Amniotic stem cell (primary cell): ENCODE measurements at regions not wholly inside any gene's neighbourhood (a gene's known extent, or its start where the extent isn't known, plus 50 kb on each side); places are given as distances from the start of the nearest gene placed in this dataset.
"Not testable (repeated sequence)": the region's sequence is repeated elsewhere in the genome, so short reads cannot be mapped to it uniquely, and the experiment has no call there.

Experiments
- DNase-seq: peaks from one replicate; lab custom pipeline; 2025; lab: John Stamatoyannopoulos, UW

DNA sequence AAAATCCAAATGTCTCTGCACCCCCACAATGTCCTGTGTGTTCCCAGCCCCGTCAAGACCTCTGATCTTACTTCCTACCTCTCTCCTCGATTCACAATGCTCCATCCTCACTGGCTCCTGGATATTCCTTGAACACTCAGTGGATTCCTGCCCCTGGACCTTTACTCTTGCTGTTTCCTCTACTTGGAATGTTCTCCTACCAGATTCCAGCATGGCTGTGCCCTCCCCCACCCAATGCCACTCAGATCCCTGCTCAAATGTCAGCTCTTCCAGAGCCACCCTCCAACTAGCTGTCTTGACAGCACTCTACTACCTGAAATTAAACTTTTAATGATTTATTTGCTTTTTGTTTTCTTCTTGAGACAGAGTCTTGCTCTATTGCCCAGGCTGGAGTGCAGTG, 107.4 kb downstream of the KLF5 start:
- no peak for DNase-seq

DNA sequence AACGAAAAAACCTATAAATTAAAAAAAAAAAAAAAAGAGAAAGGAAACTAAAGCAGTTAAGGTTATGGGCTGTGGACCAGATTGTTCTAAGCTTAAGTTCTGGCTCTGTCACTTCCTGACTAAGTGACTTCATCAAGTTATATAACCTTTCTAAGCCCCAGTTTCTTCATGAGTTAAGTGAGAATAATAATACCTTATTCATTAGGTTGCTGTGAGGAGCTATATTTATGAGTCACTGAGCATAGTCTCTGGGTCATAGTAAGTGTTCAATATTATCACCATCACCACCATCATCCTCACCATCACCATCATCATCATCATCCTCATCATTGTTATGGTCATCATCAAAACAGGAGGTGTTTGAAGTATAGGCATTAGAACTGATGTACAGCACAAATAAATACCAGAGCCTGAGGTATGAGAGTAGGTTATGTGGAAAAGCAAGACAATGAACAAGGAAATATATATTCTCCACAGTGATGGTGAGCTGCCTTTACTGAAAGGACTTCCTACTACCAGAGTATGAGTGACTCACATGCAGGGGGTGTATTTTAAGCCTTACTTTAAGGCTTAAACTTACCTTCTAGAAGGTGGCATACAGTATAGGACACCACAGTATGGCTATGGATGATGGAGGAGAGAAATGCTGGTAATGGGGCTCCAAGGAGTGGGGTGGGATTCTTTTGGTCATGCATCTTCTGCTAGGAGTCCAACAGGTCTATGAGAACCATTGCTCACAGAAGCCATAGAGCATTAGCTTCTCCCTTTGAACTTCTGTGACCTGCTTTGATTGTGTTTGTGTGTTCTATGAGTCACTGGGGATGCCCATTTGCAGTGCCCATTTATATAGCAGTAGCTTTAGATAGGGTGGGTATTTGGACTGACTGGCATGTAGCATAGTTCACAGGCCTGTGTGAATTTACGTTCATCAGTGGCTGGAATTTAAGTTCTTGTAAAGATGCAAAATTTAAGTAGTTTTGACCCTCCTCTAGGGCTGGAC, 104.4 kb downstream of the KLF5 start:
- no peak for DNase-seq

DNA sequence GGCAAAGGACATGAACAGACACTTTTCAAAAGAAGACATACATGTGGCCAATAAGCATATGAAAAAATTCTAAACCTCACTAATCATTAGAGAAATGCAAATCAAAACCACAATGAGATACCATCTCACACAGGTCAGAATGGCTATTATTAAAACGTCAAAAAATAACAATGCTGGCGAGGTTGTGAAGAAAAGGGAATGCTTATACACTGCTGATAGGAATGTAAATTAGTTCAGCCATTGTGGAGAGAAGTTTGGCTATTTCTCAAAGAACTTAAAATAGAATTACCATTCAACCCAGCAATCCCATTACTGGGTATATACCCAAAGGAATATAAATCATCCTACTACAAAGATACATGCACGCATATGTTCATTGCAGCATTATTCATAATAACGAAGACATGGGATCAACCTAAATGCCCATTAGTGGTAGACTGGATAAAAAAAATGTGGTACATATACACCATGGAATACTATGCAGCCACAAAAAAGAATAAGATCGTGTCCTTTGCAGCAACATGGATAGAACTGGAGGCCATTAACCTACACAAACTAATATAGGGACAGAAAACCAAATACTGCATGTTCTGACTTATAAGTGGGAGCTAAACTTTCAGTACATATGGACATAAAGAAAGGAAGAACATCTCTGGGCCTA, 101.7 kb downstream of the KLF5 start:
- DNase-seq, result not testable (repeated sequence)

DNA sequence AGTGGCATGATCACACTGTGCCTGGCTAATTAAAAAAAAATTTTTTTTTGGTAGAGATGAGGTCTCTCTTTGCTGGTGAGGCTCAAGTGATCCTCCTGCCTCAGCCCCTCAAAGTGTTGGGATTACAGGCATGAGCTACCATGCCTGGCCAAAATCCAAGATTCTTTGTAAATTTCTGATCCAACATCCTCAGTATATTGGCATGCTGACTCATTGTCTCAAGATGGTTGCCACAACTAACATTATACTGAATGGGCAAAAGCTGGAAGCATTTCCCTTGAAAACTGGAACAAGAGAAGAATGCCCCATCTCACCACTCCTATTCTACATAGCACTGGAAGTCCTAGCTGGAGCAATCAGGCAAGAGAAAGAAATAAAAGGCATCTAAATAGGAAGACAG, 100.0 kb downstream of the KLF5 start:
- DNase-seq, result no peak

DNA sequence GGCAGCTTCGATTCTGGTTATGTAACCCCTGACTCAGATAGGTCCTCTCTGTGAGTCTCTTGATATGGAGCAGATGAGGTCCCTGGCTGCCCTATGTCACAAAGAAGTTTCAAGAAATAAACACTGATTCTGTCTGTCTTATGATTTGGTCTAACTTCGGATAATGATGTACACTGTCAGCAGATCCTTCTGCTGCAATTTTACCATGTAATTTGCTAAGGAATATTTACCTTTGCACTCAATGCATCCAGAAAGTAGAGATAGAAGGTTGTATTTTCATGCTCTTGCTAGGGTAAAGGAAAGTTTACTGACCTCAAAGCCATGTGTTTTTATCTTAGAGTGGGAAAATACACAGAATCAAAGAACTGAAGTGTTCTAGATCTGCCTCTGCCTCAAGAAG, 98.2 kb downstream of the KLF5 start:
- DNase-seq, result no peak

DNA sequence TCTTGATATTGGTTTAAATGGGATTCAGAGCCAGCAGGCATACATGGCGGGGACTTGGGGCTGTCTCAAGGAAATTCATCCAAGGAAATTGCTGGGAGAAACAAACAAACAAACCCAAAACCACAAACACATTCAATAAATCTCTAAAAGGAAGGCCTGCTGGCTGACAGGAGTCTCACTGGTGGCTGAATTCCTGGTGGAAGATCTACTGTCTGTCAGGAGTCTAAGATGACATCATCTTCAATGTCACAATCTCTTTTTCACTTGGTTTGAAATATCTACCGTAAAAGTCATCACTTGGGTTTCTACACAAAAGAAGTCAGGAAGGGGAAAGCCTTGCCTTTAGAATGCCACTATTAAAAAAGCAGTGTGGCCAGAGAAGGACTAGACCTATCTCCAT, 87.9 kb downstream of the KLF5 start:
- no peak for DNase-seq

DNA sequence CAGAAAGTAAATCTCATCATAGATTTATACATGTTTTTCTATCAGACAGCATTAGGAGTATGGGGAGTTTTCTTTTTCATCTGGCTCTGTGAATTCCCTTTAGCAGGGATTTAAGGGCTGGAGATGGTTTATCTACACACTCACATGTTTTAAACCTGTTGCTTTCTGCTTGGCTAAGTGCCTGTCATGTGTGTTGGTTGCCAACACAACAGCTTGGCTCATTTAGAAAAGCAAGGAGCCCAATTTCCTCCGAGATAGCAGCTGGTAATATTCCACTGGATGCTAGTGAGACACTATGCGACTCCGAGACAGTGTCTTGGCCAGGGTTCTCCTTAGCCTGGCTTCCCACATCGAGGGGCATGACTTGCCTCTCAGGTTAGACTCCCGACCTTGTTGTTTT, 83.3 kb downstream of the KLF5 start:
- no peak for DNase-seq

DNA sequence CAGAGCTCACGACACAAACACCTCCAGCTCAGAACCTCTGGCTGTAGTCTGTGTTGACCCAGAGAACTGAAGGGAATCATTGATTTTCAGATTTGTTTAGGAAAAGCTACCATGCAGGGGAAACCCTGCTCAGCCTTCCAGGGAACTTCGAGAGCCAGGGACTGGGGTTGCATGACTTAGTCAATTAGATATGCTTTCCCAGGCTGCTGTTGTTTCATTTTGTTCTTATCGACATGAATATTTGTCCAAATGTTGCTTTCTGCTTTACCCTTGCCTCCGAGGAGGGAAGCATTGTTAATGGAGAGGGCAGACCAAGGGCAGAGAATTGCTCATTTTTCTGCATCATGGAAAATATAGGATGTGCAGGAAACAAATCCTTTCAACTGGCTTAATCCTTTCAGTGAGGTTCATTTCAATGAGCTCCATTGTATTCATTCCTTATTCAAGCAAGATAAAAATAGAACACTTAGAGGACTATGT, 82.5 kb downstream of the KLF5 start:
- DNase-seq, result no peak

DNA sequence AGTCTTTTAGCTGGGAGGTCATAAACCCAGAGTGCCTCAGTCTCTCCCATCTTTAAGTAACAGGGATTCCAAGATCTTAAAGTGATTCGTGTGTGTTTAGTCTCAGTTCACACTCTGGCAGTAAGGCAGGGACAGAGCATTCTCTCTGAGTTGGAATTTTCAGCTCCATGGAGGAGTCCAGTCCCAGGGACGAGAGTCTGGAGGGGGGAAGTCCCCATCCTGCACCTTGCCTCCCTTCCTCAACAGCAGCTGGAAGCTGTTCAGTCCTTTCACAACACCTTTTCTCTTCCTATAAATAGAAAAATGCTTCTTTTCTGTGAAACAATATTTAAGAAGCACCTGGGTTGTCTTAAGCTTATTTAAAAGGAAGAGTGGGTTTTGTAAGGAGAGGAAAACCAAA, 82.0 kb downstream of the KLF5 start:
- DNase-seq, result no peak

DNA sequence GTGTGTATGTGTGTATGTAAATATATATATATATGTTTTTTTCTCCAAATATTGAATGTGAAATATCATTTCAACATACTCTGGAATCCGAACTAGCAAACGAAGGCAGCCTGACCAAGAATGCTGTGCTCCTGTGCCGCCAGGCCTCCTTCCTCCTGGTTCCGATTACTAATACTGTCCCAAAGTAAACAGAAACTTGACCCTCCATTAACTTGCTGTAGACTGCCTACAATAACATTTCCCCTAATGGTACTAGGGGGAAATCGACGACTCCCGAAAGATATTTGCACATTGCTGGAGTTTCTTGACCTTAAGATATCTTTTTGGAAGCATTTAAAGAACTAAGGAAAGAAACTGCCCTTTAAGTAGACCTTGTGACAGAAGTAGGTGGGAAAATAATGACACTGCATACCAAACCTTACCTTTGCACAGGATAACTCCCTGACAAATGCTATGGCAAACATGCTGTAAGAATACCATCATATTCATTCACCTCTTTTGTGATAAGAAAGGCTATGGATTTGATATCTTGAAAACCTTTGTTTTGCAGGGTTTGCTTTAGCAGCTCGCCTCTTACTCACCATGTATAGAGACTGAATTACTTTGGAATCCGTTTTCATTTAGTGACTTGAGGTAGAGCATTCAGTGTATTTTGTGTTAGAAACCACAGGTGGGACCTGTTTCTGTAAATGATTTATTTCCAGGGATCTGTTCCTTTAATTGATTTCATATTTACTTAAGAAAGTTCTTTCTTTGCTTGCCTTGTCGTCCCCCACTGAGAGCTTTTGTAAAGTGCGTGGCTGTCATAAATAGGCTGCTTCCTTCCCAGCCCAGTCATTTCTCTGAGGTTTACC, 80.1 kb downstream of the KLF5 start:
- no peak for DNase-seq

DNA sequence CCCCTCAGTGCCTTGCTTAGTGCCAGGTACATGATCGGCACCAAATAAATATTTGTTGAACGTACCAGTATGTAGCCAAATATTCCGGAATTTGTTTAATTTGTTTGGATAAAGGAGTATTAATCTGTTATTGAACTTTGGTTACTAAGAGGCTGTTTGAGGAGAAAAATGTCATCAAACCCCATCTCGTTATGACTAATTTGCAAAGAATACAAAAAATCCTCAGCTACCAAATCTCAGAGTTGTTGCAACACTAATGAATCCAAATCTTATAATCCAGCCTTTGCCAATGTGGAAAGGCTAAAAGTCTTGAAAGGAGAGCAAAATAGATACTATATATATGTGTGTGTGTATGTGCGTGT, 79.5 kb downstream of the KLF5 start:
- no peak for DNase-seq

DNA sequence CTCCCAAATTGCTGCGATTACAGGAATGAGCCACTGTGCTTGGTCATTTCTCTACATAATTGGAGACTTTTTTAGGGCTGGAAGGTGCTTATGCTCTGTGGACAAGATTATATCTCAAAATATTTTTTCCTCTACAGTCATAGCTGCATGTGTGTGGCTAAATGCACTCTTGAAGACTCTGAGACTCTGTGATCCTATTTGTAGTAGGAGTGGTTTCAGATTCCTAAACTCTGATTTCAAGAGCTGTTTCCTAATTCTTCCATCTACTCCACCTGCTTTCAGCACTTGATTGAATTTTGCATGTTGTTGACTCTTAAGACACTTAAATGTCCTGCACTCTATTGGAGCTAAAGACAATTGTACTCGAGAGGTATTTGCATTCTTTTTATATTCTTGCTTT, 78.0 kb downstream of the KLF5 start:
- DNase-seq, result no peak

DNA sequence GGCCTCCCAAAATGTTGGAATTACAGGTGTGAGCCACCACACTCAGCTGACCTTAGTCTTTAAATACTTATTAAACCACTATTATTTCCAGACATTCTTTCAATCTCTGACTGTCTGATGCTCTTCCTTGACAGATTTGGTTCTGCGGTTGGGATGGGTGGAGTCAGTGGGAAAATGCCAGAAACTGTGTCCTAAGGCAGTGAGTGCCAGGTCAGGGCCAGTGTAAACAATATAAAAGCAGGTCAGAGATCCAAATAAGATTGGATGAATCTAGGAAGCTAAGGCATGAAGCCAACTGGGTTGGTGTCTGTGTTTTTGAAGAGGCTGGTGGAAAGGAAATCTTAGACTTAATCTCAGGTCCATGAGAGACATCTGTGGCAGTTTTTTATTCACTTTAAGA, 74.7 kb downstream of the KLF5 start:
- DNase-seq, result no peak

DNA sequence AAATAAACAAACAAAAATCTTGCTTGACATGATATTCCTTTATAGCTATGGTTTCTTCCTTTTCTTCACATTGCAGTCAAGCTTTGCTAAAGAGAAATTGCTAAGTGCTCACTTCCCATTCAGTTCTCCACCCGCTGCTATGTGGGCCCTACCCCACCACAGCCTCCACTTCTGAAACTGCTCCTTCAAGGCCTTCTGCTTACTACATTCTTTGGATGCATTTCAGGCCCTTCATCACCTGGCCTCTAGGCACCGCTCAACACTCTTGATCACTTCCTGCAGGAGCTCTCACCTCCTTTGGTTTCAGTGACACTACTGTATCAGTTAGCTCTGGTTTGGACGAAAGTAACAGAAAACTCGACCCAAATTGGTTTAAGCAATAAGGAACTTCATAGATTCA, 72.4 kb downstream of the KLF5 start:
- no peak for DNase-seq

DNA sequence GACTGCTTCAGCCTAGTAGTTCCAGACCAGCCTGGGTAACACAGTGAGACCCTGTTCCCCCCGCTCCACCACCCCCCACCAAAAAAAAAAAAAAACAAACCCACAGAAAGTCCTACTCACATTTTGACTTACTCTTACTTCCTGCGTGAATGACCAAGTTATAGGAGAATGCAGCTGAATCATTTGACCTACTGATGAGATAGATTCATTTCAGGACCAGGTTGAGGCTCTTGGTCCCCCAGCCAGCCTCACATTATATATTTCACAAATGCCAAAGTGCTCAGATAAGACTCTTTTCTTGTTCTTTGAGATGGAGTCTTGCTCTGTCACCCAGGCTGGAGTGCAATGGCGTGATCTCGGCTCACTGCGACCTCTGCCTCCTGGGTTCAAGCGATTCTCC, 70.2 kb downstream of the KLF5 start:
- DNase-seq, result no peak
